ENCODE measurements at regions not wholly inside any gene's neighbourhood (a gene's known extent, or its start where the extent isn't known, plus 50 kb on each side); places are given as distances from the start of the nearest gene placed in this dataset.

GRCh38 chr13:79803296-79803695 lies 322.3 kb downstream of the NDFIP2 start:
- H3K27ac ChIP-seq = no peak overlapping the region
- TF ChIP-seq, protein P1, sequence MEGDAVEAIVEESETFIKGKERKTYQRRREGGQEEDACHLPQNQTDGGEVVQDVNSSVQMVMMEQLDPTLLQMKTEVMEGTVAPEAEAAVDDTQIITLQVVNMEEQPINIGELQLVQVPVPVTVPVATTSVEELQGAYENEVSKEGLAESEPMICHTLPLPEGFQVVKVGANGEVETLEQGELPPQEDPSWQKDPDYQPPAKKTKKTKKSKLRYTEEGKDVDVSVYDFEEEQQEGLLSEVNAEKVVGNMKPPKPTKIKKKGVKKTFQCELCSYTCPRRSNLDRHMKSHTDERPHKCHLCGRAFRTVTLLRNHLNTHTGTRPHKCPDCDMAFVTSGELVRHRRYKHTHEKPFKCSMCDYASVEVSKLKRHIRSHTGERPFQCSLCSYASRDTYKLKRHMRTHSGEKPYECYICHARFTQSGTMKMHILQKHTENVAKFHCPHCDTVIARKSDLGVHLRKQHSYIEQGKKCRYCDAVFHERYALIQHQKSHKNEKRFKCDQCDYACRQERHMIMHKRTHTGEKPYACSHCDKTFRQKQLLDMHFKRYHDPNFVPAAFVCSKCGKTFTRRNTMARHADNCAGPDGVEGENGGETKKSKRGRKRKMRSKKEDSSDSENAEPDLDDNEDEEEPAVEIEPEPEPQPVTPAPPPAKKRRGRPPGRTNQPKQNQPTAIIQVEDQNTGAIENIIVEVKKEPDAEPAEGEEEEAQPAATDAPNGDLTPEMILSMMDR (conservative IDR thresholded peaks at IDR 0.05) = no peak
- TF ChIP-seq ZFX (IDR thresholded peaks at IDR 0.05) = no peak

DNA sequence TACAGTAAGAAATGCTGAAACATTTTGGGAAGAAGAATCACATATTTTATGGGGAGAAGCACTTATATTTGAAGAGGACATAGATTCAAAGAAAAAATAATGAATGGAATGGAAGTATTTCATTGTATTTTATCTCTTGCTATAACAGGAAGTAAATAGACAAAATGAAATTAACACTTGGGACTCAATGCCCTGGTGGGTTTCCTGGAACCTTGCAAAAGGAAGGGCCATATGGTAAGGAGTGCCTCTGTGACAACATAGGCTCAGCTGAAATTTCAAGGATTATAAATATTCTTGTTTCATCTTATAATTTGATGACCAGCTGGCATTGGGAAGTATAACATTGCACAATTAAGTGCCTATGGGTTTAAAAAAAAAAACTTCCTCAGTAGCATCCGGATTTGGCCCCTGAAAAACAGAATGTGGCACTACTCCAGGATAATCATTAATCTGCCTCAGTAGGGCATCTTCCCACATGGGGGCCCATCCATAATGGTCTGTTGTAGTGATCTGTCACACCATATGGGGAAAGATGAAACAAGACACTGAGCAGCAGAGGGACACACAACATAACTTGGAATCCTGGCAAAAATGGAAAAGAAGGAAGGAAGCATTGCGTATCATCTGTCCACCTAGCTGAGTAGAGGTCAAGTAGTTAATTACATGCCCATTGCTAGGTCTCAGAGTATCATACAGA lies 321.6 kb downstream of the NDFIP2 start:
- H3K27ac ChIP-seq = no peak overlapping the region
- TF ChIP-seq, protein P1 (conservative IDR thresholded peaks at IDR 0.05) = no peak
- TF ChIP-seq ZFX (IDR thresholded peaks at IDR 0.05) = no peak

DNA sequence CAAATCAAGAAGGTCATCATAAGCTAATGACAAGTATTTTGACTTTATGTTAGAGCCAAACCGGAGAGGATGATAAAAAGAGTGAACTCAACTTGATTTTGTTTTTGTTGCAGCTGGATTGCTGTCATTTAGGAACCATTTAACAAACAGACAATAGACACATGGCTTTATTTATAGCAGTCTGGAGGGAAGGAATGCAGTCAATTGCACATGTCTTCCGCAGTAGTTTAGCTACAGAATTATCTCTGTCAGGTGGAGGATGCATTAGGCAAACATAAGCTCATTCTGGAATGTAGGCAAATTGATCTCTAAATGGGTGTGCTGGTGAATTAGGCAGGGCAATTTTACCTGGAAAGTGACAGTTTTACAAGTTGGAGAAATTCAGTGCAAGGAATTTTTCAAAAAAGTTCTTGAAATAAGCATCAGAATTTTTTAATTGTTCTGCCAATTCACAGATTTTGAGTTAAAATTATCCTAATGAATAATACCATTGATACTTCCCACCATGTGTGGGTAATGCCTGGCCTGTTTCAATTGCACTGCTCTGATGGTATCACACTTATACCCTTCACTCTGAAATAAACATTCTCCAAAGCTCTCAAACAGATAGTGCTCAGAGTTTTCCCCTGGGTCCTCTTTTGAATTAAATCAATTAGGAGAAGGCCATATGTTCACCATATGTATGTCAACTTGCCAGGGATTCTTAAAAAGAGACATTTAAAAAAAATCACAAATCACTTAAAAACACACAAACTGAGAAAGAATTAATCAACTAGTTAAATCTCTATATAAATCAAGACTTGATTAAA lies 318.3 kb downstream of the NDFIP2 start:
- H3K27ac ChIP-seq = no peak overlapping the region
- TF ChIP-seq, protein P1 (conservative IDR thresholded peaks at IDR 0.05) = no peak
- TF ChIP-seq ZFX (IDR thresholded peaks at IDR 0.05) = no peak

- H3K27ac ChIP-seq = no peak overlapping the region
- no peak for TF ChIP-seq ZFX (IDR thresholded peaks at IDR 0.05)
- TF ChIP-seq, protein P1 (conservative IDR thresholded peaks at IDR 0.05) = no peak
Measured at GRCh38 chr13:79796136-79796535, 315.2 kb downstream of the NDFIP2 start.

GRCh38 chr13:79794931-79795330 lies 314.0 kb downstream of the NDFIP2 start:
- no peak overlapping the region for H3K27ac ChIP-seq
- TF ChIP-seq, protein P1 (conservative IDR thresholded peaks at IDR 0.05) = no peak
- no peak for TF ChIP-seq ZFX (IDR thresholded peaks at IDR 0.05)

GRCh38 chr13:79792716-79793115 lies 311.8 kb downstream of the NDFIP2 start:
- TF ChIP-seq ZFX (IDR thresholded peaks at IDR 0.05) = no peak
- TF ChIP-seq, protein P1 (conservative IDR thresholded peaks at IDR 0.05) = no peak
- H3K27ac ChIP-seq = no peak overlapping the region

GRCh38 chr13:79791471-79792042 lies 310.6 kb downstream of the NDFIP2 start:
- H3K27ac ChIP-seq = no peak overlapping the region
- TF ChIP-seq ZFX (IDR thresholded peaks at IDR 0.05) = no peak
- TF ChIP-seq, protein P1 (conservative IDR thresholded peaks at IDR 0.05) = no peak
